Neural progenitor cell (in vitro differentiated cells): ENCODE measurements at regions not wholly inside any gene's neighbourhood (a gene's known extent, or its start where the extent isn't known, plus 50 kb on each side); places are given as distances from the start of the nearest gene placed in this dataset.

ENCODE experiments used
- DNase-seq: peaks from one replicate; pipeline ENCODE4 v3.0.0-alpha.2; 2016; ENCODE audit warnings: low spot score
- H2AFZ ChIP-seq: fragments of 200-600 bp; sonication (generic); replicated peaks from 2 replicates; pipeline ENCODE4 v1.6.1; 2016; ENCODE audit warnings: antibody characterized with exemption
- H3F3A ChIP-seq: fragments of 200-600 bp; sonication (generic); 2 replicates; pipeline ENCODE4 v1.6.1; 2016; ENCODE audit warnings: antibody characterized with exemption, low read depth
- H3K27ac ChIP-seq: fragments of 200-600 bp; sonication (generic); 2 replicates; pipeline ENCODE4 v1.5.1; 2016; ENCODE audit warnings: mild to moderate bottlenecking
- H3K27me3 ChIP-seq: fragments of 200-600 bp; sonication (generic); 2 replicates; pipeline ENCODE4 v1.6.1; 2016; ENCODE audit warnings: mild to moderate bottlenecking, moderate library complexity
- H3K36me3 ChIP-seq: fragments of 200-600 bp; sonication (generic); 2 replicates; pipeline ENCODE4 v1.5.1; 2016
- H3K4me1 ChIP-seq: fragments of 200-600 bp; sonication (generic); 2 replicates; pipeline ENCODE4 v1.6.1; 2016; ENCODE audit warnings: mixed run types
- H3K4me2 ChIP-seq: fragments of 200-600 bp; sonication (generic); 2 replicates; pipeline ENCODE4 v1.6.1; 2016
- H3K4me3 ChIP-seq: fragments of 200-600 bp; sonication (generic); 2 replicates; pipeline ENCODE4 v1.5.1; 2016
- H3K79me2 ChIP-seq: fragments of 200-600 bp; sonication (generic); 2 replicates; pipeline ENCODE4 v1.6.1; 2016; ENCODE audit warnings: low read depth
- H3K9ac ChIP-seq: fragments of 200-600 bp; sonication (generic); 2 replicates; pipeline ENCODE4 v1.6.1; 2016
- H3K9me3 ChIP-seq: fragments of 200-600 bp; sonication (generic); 2 replicates; pipeline ENCODE4 v1.5.1; 2016; ENCODE audit warnings: low read depth
- H4K20me1 ChIP-seq: fragments of 200-600 bp; sonication (generic); 2 replicates; pipeline ENCODE4 v1.6.1; 2016; ENCODE audit warnings: low read depth
- H3K27ac Mint-ChIP-seq: 3 replicates; pipeline ENCODE4 v1.8.0; 2021; ENCODE audit warnings: mixed read lengths
- H3K27me3 Mint-ChIP-seq: 2 replicates; pipeline ENCODE4 v1.8.0; 2022; ENCODE audit warnings: low read depth, mild to moderate bottlenecking, inconsistent platforms, moderate library complexity, mixed read lengths; ENCODE audit not compliant: insufficient read depth
- H3K36me3 Mint-ChIP-seq: 3 replicates; pipeline ENCODE4 v1.8.0; 2021; ENCODE audit warnings: mixed read lengths
- H3K4me1 Mint-ChIP-seq: 3 replicates; pipeline ENCODE4 v1.8.0; 2021; ENCODE audit warnings: mixed read lengths
- H3K4me3 Mint-ChIP-seq: 3 replicates; pipeline ENCODE4 v1.8.0; 2021; ENCODE audit warnings: mild to moderate bottlenecking, moderate library complexity, mixed read lengths
- H3K9me3 Mint-ChIP-seq: 3 replicates; pipeline ENCODE4 v1.8.0; 2020; ENCODE audit warnings: mixed read lengths
- EZH2 ChIP-seq: fragments of 200-600 bp; sonication (generic); IDR thresholded peaks from 2 replicates; pipeline ENCODE4 v1.6.1; 2017; ENCODE audit warnings: antibody characterized with exemption, mild to moderate bottlenecking, moderate library complexity
- EZH2phosphoT487 ChIP-seq: fragments of 200-600 bp; sonication (generic); IDR thresholded peaks from 2 replicates; pipeline ENCODE4 v1.6.1; 2017; ENCODE audit warnings: antibody characterized with exemption
- TF ChIP-seq, protein P1 (sequence below): fragments of 200-600 bp; sonication (generic); IDR thresholded peaks from 2 replicates; pipeline ENCODE4 v1.5.1; 2017; ENCODE audit warnings: antibody characterized with exemption, mild to moderate bottlenecking

DNA sequence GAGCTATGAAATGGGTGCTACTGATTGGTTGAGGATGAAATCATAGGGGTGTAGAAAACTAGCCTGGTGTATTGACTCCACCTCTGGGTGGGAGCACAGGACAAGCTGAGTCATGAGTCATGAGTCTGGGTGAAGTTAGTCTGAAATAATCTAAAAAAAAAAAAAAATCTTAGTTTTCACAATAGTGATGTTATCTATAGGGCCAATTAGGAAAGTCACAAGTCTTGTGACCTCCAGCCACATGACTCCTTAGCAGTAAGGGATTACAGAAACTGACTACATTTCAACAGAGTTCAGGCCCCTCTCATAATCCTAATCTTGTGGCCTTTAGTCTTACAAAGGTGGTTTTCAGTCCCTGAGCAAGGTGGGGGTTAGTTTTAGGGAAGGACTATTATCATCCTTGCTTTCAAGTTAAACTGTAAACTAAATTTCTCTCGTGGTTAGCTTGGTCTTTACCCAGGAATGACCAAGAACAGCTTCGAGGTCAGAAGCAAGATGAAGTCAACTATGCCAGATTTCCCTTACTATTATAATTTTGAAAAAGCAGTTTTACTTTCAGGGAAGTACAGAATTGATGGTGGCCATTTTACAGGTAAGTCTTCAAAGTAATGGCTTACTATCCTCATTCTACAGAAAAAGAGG lies 338.0 kb upstream of the GYPC start:
- H3K9ac ChIP-seq = no peak overlapping the region
- Mint-ChIP-seq H3K9me3 (no peaks in the 10 kb centered on the region), H3K27ac (no peak overlapping the region), H3K4me1 (no peaks in the 10 kb centered on the region), H3K4me3 (no peak overlapping the region), H3K27me3 (no peaks in the 10 kb centered on the region), H3K36me3 (no peaks in the 10 kb centered on the region)
- H3F3A ChIP-seq = no peaks in the 10 kb centered on the region
- H3K27me3 ChIP-seq = no peaks in the 10 kb centered on the region
- no peak overlapping the region for H3K4me3 ChIP-seq
- no peaks in the 10 kb centered on the region for H4K20me1 ChIP-seq
- no peak overlapping the region for H3K4me2 ChIP-seq
- TF ChIP-seq EZH2phosphoT487 = no peak
- TF ChIP-seq, protein P1, sequence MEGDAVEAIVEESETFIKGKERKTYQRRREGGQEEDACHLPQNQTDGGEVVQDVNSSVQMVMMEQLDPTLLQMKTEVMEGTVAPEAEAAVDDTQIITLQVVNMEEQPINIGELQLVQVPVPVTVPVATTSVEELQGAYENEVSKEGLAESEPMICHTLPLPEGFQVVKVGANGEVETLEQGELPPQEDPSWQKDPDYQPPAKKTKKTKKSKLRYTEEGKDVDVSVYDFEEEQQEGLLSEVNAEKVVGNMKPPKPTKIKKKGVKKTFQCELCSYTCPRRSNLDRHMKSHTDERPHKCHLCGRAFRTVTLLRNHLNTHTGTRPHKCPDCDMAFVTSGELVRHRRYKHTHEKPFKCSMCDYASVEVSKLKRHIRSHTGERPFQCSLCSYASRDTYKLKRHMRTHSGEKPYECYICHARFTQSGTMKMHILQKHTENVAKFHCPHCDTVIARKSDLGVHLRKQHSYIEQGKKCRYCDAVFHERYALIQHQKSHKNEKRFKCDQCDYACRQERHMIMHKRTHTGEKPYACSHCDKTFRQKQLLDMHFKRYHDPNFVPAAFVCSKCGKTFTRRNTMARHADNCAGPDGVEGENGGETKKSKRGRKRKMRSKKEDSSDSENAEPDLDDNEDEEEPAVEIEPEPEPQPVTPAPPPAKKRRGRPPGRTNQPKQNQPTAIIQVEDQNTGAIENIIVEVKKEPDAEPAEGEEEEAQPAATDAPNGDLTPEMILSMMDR = no peak
- TF ChIP-seq EZH2 = no peak
- H3K27ac ChIP-seq = no peak overlapping the region
- H3K36me3 ChIP-seq = no peaks in the 10 kb centered on the region
- no peak overlapping the region for H2AFZ ChIP-seq
- H3K9me3 ChIP-seq = no peaks in the 10 kb centered on the region
- DNase-seq = no peak
- no peaks in the 10 kb centered on the region for H3K79me2 ChIP-seq
- H3K4me1 ChIP-seq = no peaks in the 10 kb centered on the region

DNA sequence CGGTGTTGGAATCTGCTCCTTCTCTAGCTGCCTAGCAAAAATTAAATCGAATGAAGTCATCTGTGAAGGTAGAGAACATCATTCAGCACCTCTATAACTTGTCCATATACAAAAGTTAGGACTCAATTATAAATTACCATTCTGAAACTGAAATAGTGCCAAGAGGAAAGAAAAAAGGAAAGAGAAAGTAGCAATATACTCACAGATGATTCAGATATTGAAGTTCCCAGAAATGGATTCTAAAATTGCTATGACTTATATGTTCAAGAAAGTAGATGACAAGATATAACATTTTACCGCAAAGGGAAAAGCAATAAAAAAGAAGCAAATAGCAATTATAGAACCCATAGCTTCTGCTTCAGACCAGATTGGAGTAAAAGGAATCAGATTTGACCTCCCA lies 333.6 kb upstream of the GYPC start:
- H3F3A ChIP-seq = no peaks in the 10 kb centered on the region
- Mint-ChIP-seq H3K4me3 (no peak overlapping the region), H3K27me3 (no peaks in the 10 kb centered on the region), H3K36me3 (no peaks in the 10 kb centered on the region), H3K4me1 (no peaks in the 10 kb centered on the region), H3K9me3 (no peaks in the 10 kb centered on the region), H3K27ac (no peak overlapping the region)
- no peak overlapping the region for H3K27ac ChIP-seq
- no peaks in the 10 kb centered on the region for H3K79me2 ChIP-seq
- TF ChIP-seq, protein P1 = no peak
- no peak for TF ChIP-seq EZH2
- TF ChIP-seq EZH2phosphoT487 = no peak
- H3K4me1 ChIP-seq = no peaks in the 10 kb centered on the region
- no peaks in the 10 kb centered on the region for H3K9me3 ChIP-seq
- H3K4me3 ChIP-seq = no peak overlapping the region
- H3K4me2 ChIP-seq = no peak overlapping the region
- H2AFZ ChIP-seq = no peak overlapping the region
- no peak for DNase-seq
- H3K9ac ChIP-seq = no peak overlapping the region
- H4K20me1 ChIP-seq = no peaks in the 10 kb centered on the region
- no peaks in the 10 kb centered on the region for H3K27me3 ChIP-seq
- no peaks in the 10 kb centered on the region for H3K36me3 ChIP-seq

DNA sequence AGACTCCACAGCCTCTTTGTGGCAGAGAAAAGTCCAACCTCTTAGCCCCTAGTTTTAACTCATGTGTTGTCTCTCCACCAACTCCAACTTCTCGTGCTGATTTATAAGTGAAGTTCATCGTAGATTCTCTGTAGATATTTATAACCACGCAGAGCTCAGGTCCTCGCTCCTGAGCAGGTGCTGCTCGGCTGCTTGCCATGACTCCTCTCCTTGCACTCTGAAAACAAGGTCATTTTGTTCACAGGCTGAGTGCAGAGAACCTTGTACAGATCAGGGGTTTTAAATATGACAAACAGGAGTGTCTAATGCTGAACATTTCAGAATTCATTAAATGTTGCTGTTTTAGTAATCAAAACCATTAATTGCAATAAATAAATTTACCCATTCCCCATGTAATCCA lies 330.8 kb upstream of the GYPC start:
- TF ChIP-seq, protein P1 = no peak
- no peak for TF ChIP-seq EZH2
- no peak for TF ChIP-seq EZH2phosphoT487
- no peak overlapping the region for H3K27ac Mint-ChIP-seq
- H3K36me3 Mint-ChIP-seq = no peaks in the 10 kb centered on the region
- no peaks in the 10 kb centered on the region for H3K36me3 ChIP-seq
- H4K20me1 ChIP-seq = no peaks in the 10 kb centered on the region
- H2AFZ ChIP-seq = no peak overlapping the region
- no peaks in the 10 kb centered on the region for H3K27me3 ChIP-seq
- H3K4me3 ChIP-seq = no peak overlapping the region
- no peaks in the 10 kb centered on the region for H3F3A ChIP-seq
- no peak overlapping the region for H3K9ac ChIP-seq
- H3K4me3 Mint-ChIP-seq = no peak overlapping the region
- H3K4me1 Mint-ChIP-seq = no peaks in the 10 kb centered on the region
- H3K9me3 Mint-ChIP-seq = peaks cover 3% of the 10 kb centered on the region
- H3K79me2 ChIP-seq = no peaks in the 10 kb centered on the region
- H3K4me2 ChIP-seq = no peak overlapping the region
- no peaks in the 10 kb centered on the region for H3K27me3 Mint-ChIP-seq
- no peak overlapping the region for H3K27ac ChIP-seq
- DNase-seq = no peak
- no peaks in the 10 kb centered on the region for H3K9me3 ChIP-seq
- H3K4me1 ChIP-seq = no peaks in the 10 kb centered on the region
